ENCODE measurements at regions not wholly inside any gene's neighbourhood (a gene's known extent, or its start where the extent isn't known, plus 50 kb on each side); places are given as distances from the start of the nearest gene placed in this dataset.

- Histone ChIP-seq H3K4me3 (ENCODE audit: low read depth, low read length) (no peak overlapping the region), H3K4me1 (ENCODE audit: control insufficient read depth, insufficient read depth, low read length) (no peaks in the 10 kb centered on the region), H3K9me3 (ENCODE audit: control insufficient read depth, insufficient read depth, low read depth, low read length) (no peaks in the 10 kb centered on the region), H3K27ac (ENCODE audit: extremely low read depth, low read depth, low read length) (no peak overlapping the region), H3K36me3 (ENCODE audit: control insufficient read depth in 2 of 2, insufficient read depth in 1 of 2, low read length in 2 of 2) (no peaks in the 10 kb centered on the region)
- POLR2A ChIA-PET = no interaction called here
- TF ChIP-seq ZNF10 (tag by site-specific recombination; IDR thresholded peaks at IDR 0.05) (no peak), GLI2 (tag by site-specific recombination; IDR thresholded peaks at IDR 0.05; ENCODE audit: borderline replicate concordance, low read depth) (no peak), ZNF529 (tag by site-specific recombination; IDR thresholded peaks at IDR 0.05; ENCODE audit: insufficient replicate concordance) (no peak), ZNF596 (tag by site-specific recombination; IDR thresholded peaks at IDR 0.05) (no peak)
- CTCF ChIA-PET = interaction anchor here (0.6 kb wide), 1 partner anchor 706 kb away, joined by 3 read pairs; no protein-coding TSS in a partner anchor
Observed at GRCh38 chr2:220673151-220673874, 898.8 kb downstream of the EPHA4 start.

- Histone ChIP-seq H3K27ac (ENCODE audit: extremely low read depth, low read depth, low read length) (no peak overlapping the region), H3K9me3 (ENCODE audit: control insufficient read depth, insufficient read depth, low read depth, low read length) (no peaks in the 10 kb centered on the region), H3K4me3 (ENCODE audit: low read depth, low read length) (no peak overlapping the region), H3K4me1 (ENCODE audit: control insufficient read depth, insufficient read depth, low read length) (no peaks in the 10 kb centered on the region), H3K36me3 (ENCODE audit: control insufficient read depth in 2 of 2, insufficient read depth in 1 of 2, low read length in 2 of 2) (no peaks in the 10 kb centered on the region)
- CTCF ChIA-PET = no interaction called here
- TF ChIP-seq ZNF555 (tag by site-specific recombination; conservative IDR thresholded peaks at IDR 0.05) = no peak
- no peak for TF ChIP-seq FEZF1 (tag by site-specific recombination; IDR thresholded peaks at IDR 0.05)
- no peak for TF ChIP-seq ZNF16 (tag by site-specific recombination; IDR thresholded peaks at IDR 0.05; ENCODE audit: low read depth)
- TF ChIP-seq ZNF645 (tag by site-specific recombination; IDR thresholded peaks at IDR 0.05) = no peak
- POLR2A ChIA-PET = no interaction called here
Observed at GRCh38 chr2:220674033-220674432, 898.1 kb downstream of the EPHA4 start.

- Histone ChIP-seq H3K4me3 (ENCODE audit: low read depth, low read length) (no peak overlapping the region), H3K9me3 (ENCODE audit: control insufficient read depth, insufficient read depth, low read depth, low read length) (no peaks in the 10 kb centered on the region), H3K36me3 (ENCODE audit: control insufficient read depth in 2 of 2, insufficient read depth in 1 of 2, low read length in 2 of 2) (no peaks in the 10 kb centered on the region), H3K4me1 (ENCODE audit: control insufficient read depth, insufficient read depth, low read length) (no peaks in the 10 kb centered on the region), H3K27ac (ENCODE audit: extremely low read depth, low read depth, low read length) (no peak overlapping the region)
- CTCF ChIA-PET = no interaction called here
- TF ChIP-seq ZSCAN5A (tag by site-specific recombination; IDR thresholded peaks at IDR 0.05) (no peak), ZNF394 (tag by site-specific recombination; IDR thresholded peaks at IDR 0.05; ENCODE audit: borderline replicate concordance) (no peak), ELK4 (IDR thresholded peaks at IDR 0.05; ENCODE audit: borderline replicate concordance, low read depth, low read length) (no peak)
- POLR2A ChIA-PET = no interaction called here
Observed at GRCh38 chr2:220676695-220677094, 895.4 kb downstream of the EPHA4 start.

GRCh38 chr2:220678943-220679342, 893.2 kb downstream of the EPHA4 start:
- Histone ChIP-seq H3K4me1 (ENCODE audit: control insufficient read depth, insufficient read depth, low read length) (no peaks in the 10 kb centered on the region), H3K4me3 (ENCODE audit: low read depth, low read length) (no peak overlapping the region), H3K36me3 (ENCODE audit: control insufficient read depth in 2 of 2, insufficient read depth in 1 of 2, low read length in 2 of 2) (no peaks in the 10 kb centered on the region), H3K27ac (ENCODE audit: extremely low read depth, low read depth, low read length) (no peak overlapping the region), H3K9me3 (ENCODE audit: control insufficient read depth, insufficient read depth, low read depth, low read length) (no peaks in the 10 kb centered on the region)
- ChIA-PET POLR2A (no interaction called here), CTCF (no interaction called here)
- TF ChIP-seq ZNF449 (tag by site-specific recombination; IDR thresholded peaks at IDR 0.05) = no peak
- no peak for TF ChIP-seq ZBTB26 (tag by site-specific recombination; optimal IDR thresholded peaks at IDR 0.05)
- no peak for TF ChIP-seq CTCF (tag by site-specific recombination; IDR thresholded peaks at IDR 0.05)
- TF ChIP-seq ZNF791 (tag by site-specific recombination; IDR thresholded peaks at IDR 0.05) = no peak
- no peak for TF ChIP-seq ZSCAN4 (tag by site-specific recombination; IDR thresholded peaks at IDR 0.05)
- no peak for TF ChIP-seq FEZF1 (tag by site-specific recombination; IDR thresholded peaks at IDR 0.05)
- TF ChIP-seq ZNF530 (tag by site-specific recombination; IDR thresholded peaks at IDR 0.05; ENCODE audit: low read depth) = no peak
